ENCODE measurements at regions not wholly inside any gene's neighbourhood (a gene's known extent, or its start where the extent isn't known, plus 50 kb on each side); places are given as distances from the start of the nearest gene placed in this dataset.
"Not testable (repeated sequence)": the region's sequence is repeated elsewhere in the genome, so short reads cannot be mapped to it uniquely, and the experiment has no call there.

DNA sequence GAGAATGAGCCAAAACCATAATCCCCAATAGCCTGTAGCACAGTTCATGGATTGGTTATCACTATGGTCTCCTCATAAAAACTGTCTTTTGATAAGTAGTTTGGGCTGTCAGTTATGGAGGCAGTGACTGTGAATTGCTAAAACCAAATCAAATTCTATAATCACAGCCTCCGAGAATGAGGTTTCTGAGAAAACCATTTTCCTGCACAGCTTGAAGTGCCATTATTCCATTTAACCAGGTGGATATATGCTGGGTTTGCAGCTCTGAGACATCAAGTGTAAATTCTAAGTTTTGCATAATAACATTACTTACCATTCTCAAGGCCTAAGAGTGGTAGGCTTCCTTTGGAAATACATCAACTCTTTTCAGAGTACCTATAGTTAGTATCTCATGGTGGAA lies 485.4 kb downstream of the FRK start:
- in situ Hi-C loops (cut with HindIII; ENCODE audit: low sequenced_read_pairs) = no loop called here

DNA sequence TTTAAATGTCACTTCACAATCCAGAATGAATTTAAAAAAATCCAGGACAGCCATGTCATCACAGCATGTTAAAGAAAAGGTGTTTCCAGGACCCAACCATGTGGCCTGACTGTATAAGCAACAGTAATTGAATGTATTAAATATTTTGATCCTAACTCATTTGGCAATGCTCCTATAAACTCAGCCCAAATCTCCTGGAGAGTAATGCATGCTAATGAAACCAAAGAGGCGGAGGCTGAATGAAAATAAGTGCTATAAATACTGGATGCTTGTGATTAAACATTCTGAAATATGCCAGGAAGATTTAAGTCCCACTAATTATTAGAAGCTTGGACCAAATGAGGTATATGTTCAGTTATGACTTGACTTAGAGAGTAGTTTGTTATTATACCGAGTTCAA lies 486.8 kb downstream of the FRK start:
- in situ Hi-C loops (cut with HindIII; ENCODE audit: low sequenced_read_pairs) = no loop called here

DNA sequence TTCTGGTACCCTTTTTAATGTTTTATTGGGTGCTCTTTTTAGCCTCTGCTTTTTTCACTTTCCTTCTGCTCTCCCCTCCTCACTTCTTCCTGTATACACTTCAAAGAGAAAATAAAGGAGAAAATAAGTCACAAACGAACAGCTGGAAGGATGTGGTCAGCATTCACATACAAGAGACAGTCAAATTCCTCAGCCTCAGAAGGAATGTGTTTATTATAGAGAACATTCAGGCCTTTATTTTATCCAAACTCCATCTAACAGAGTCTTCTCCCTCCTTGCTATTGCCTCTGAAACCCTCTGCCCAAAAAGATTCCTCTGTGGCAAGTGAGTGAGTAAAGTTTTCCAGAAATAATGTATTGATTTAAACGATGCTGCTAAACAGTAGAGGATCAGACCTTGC lies 490.4 kb downstream of the FRK start:
- in situ Hi-C loops (cut with HindIII; ENCODE audit: low sequenced_read_pairs) = no loop called here

DNA sequence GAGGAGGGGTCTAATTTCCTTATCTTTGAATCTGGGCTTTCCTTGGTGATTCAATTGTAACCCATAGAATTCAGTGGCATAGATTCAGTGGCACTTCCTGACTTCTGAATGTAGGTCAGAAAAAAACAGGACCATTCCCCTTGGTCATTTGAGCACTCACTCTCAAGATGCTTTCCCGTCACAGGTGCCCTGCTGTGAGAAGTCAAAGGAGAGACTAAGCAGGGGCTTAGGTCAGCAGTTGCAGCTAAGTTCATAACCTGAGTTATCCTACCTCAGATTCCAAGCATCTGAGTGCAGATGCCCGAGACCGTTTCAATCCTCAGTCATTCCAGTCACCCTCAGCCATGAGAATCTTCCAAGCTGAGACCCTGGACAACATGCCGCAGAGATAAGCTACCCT lies 506.6 kb downstream of the FRK start:
- in situ Hi-C loops (cut with HindIII; ENCODE audit: low sequenced_read_pairs) = no loop called here

DNA sequence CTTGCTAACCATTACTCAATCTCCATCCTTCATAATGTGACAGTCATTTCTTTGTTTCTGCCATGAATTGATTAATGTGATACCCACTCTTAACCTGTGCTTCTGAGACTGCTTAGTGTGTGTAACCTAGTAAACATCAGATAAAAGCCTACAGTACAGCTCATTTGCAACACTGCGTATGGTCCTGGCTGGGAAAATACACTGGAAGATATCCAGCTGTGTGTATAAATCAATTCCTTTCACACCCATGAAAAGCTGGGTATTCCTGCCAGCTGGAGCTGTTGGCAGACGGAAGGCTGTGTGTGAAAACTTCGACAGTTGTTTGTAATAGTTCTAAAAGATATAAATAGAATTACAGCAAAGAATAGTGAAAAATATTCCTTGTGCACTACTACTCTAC lies 509.2 kb downstream of the FRK start:
- in situ Hi-C loops (cut with HindIII; ENCODE audit: low sequenced_read_pairs) = no loop called here

DNA sequence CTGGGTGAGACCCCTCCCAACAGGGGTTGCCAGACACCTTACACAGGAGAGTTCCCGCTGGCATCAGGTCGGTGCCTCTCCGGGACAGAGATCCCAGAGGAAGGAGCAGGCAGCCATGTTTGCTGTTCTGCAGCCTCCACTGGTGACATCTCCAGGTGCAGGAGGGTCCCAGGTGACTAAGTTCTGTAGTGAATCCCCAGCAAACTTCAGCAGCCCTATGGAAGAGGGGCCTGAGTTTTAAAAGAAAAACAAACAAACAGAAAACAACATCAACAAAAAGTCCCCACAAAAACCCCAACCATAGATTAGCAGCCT lies 515.1 kb downstream of the FRK start:
- in situ Hi-C loops (cut with HindIII; ENCODE audit: low sequenced_read_pairs) = no loop called here

DNA sequence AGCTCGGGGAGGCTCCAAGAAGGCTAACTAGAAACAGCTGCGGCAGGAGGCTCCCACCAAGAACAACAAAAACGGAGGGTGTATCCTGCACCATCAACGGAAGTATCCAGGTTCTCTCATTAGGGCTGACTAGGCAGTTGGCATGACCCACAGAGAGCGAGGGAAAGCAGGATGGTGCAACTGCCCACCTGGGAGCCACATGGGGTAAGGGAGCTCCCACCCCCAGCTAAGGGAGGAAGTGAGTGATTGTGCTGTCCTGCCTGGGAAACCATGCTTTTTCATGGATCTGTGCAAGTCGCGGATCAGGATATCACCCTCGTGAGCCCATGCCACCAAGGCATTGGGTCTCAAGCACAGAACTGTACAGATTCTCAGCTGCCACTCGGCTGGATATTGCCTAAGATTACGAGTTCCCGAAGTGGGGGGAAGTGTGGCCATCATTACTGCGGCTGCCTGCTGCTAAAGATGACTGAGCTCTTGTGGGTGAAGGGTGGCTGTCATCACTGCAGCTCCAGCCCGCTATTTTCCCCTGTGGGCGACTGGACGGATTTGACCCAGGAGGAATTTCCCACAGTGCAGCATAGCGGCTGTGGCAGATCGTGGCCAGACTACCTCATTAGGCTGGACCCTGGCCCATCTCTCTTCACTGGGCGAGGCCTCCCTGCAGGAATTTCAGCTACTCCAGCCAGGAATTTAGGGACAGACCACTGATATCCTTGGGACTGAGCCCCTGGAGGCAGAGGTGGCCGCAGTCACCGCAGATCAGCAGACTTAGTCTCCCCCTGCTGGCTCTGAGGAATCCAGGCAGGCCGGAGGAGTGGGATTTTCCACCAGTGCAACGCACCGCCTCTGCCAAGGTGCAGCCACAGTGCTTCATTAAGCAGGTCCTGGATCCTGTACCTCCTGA lies 515.7 kb downstream of the FRK start:
- in situ Hi-C loops (cut with HindIII; ENCODE audit: low sequenced_read_pairs) = no loop called here

DNA sequence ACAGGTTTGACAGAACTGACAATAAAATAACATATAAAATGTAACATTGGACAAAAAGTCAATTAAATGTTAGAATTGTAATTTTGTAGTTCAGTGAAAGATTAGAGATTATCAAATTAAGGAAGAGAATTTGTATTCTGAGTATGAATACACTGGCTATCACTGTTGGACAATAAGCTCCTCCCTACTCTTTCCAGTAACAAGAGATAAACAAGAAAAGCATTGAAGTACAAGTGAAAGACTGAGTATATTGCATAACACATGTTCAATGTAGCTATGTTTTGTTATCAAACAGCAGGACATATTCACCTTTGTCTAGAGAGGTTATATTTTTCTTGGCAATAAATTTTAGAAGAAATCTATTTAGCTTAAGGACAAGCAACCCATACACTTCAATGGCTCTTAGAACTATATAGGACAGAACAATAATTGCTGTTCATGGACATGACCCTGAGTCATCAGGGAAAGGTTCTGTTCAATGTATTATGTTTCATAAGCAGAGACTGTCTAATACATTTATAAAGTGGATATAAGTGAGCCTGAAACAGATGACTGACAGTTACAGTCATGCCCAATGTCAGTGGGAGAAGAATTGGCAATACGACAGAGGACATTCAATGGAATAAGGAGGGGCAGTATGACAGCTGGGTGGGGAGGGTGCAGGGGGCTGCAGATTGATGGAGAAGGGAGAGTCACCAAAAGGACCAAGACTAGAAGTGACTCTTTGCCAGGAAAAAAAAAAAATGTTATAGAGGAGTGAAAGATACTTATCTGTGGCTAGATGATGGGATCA lies 520.4 kb downstream of the FRK start:
- in situ Hi-C loops (cut with HindIII; ENCODE audit: low sequenced_read_pairs) = no loop called here

DNA sequence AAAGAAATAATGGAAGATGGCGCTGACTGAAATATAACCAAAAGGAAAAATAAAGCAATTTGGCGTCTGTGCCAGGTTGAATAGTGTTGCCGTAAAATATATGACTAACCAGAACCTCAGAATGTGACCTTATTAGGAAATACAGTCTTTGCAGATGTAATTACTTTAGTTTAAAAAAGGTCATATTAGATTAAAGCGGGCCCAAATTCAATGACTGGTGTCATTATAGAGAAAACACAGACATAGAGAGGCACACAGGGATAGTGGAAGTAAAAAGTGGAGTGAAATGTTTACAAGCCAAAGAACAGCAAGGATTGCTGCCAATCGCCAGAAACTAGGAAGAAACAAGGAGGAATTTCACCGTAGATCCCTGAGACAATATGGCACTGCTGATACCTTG lies 521.2 kb downstream of the FRK start:
- in situ Hi-C loops (cut with HindIII; ENCODE audit: low sequenced_read_pairs) = no loop called here

DNA sequence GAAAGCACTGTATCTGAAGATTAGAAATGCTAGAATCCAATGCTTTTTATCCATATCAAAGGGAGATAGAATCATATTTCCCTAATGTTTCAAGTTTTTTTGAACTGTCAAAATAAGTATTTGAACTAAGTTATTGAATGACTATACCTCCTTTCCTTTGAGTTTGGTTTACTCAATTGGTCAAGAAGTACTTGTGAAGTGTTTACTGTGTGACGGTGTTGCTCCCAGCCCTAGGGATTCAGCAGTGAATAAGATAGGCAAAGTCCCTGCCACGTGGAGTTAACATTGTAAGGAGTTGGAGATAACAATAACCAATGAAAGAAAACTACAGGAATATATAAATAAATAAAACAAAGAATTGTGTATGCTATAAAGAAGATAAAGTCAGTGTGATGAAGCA lies 535.9 kb downstream of the FRK start:
- in situ Hi-C loops (cut with HindIII; ENCODE audit: low sequenced_read_pairs) = no loop called here

DNA sequence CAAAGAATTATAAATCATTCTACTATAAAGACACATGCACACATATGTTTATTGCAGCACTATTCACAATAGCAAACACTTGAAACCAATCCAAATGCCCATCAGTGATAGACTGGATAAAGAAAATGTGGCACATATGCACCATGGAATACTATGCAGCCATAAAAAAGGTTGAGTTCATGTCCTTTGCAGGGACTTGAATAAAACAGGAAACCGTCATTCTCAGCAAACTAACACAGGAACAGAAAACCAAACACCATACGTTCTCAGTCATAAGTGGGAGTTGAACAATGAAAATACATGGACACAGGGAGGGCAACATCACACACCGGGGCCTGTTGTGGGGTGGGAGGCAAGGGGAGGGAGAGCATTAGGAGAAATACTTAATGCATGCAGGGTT lies 538.9 kb downstream of the FRK start:
- in situ Hi-C loops (cut with HindIII; ENCODE audit: low sequenced_read_pairs) = not testable (repeated sequence)

DNA sequence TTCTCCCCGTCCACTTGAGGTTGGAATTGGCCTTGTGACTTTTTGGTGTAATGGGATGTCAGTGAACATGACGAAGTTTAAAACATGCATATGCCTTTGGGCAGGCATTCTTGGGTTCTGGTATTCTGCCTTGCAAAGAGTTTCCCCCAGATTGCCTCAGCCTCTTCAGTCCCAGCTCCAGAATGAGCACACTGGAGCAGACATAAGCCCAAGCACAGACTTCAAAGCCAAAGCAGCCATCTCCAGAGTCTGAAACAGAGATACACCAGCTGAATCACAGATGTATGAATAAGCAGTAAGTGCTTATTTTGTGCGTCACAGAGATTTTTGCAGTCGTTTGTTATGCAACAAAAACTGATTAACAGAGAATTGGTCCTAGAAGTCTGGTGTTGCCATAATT lies 546.0 kb downstream of the FRK start:
- in situ Hi-C loops (cut with HindIII; ENCODE audit: low sequenced_read_pairs) = no loop called here

DNA sequence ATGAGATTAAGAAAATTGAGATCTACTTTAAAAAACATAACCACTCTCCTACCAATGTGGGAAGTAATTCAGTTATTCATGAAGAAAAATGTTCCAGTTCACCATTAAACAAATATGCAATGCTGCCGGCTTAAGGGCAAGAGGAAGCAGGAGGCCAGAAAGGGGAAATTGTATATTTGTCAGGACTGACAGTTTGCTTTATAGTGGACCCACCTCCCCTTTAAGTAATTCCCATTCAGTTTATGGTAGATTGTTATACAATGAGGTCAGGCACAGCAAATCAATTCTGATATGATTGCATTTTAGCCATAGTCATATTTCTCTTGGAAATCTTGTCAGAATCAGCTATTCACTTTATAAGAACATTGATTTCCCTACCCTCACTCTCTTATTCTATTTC lies 547.8 kb downstream of the FRK start:
- in situ Hi-C loops (cut with HindIII; ENCODE audit: low sequenced_read_pairs) = no loop called here

DNA sequence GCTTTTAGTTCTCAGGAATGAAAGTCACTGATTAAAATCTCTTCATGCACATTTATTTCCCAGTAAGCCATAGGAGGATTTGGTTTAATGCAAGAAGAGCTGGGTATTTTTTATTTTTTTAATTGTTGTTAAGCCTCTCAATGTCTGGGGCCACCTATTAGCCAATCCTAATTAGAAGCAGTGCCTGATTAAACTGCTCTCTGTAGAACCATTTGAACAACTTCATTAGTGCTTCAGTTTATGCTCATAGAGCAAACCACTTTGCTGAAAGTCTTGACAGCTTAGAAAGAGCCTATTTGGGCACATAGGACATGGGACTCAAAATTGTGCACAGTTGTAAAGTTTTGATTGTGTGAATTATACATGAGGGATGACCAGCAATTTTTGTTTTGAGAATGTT lies 548.9 kb downstream of the FRK start:
- in situ Hi-C loops (cut with HindIII; ENCODE audit: low sequenced_read_pairs) = no loop called here

DNA sequence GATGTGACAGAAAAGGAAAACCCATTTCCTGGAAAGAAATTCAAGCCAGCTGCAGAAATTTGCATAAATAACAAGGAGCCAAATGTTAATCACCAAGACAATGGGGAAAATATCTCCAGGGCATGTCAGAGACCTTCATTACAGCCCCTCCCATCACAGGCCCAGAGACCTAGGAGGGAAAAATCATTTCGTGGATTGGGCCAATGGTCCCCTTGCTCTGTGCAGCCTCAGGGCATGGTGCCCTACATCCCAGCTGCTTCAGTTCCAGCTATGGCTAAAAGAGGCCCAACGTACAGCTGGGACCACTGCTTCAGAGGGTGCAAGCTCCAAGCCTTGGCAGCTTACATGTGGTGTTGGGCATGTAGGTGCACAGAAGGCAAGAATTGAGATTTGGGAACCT lies 558.3 kb downstream of the FRK start:
- in situ Hi-C loops (cut with HindIII; ENCODE audit: low sequenced_read_pairs) = not testable (repeated sequence)

DNA sequence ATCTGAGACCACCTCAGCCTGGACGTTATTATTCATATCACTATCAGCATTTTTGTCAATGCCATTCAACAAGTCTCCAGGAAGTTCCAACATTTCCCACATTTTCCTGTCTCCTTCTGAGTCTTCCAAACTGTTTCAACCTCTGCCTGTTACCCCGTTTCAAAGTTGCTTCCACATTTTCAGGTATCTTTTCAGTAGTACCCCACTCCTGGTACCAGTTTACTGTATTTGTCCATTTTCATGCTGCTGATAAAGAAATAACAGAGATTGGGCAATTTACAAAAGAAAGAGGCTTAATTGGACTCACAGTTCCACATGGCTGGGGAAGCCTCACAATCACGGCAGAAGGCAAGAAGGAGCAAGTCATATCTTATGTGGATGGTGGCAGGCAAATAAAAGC lies 565.5 kb downstream of the FRK start:
- in situ Hi-C loops (cut with HindIII; ENCODE audit: low sequenced_read_pairs) = no loop called here

DNA sequence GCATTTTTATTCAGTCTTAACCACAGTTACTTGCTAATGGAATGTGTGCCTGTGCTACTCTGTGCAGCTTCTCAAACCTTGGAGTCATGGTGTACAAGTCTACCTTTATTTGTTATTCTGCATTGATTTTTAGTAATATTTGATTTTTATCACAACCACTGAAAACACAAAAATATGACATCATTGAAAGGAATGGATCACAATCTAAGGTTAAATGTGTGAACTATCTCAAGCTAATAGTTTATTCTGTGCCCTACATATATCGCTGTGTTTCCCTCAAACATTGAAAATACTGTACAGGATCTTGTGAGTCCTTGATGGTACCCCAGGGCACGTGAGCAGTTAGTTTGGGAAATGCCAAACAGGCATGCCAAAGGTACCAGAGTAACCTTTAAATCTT lies 573.4 kb downstream of the FRK start:
- in situ Hi-C loops (cut with HindIII; ENCODE audit: low sequenced_read_pairs) = no loop called here

DNA sequence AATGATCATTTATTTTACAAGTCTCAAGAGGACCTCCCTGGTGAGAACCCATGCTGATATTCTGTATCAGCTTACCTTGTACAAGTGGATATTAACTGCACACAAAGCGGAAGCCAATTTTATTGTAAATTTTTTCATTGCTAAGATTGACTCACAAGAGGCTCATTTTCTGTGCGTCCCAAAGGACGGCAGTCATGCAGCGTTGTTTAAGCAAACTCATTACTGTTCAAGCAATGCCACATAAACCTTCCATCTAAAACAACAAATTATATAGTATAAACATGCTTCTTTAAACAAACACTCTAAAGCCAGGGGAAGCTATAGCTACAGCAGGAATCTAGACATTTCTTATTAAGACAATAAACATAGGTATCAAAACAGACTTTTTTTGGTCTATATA lies 575.3 kb downstream of the FRK start:
- in situ Hi-C loops (cut with HindIII; ENCODE audit: low sequenced_read_pairs) = no loop called here

DNA sequence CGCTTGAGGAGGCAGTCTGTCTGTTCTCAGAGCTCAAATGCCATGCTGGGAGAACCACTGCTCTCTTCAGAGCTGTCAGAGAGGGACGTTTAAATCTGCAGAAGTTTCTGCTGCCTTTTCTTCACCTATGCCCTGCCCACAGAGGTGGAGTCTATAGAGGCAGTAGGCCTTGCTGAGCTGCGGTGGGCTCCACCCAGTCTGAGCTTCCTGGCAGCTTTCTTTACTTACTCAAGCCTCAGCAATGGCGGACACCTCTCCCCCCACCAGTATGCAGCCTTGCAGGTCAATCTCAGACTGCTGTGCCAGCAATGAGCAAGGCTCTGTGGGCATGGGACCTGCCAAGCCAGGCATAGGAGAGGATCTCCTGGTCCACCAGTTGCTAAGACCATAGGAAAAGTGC lies 580.1 kb downstream of the FRK start:
- in situ Hi-C loops (cut with HindIII; ENCODE audit: low sequenced_read_pairs) = not testable (repeated sequence)

DNA sequence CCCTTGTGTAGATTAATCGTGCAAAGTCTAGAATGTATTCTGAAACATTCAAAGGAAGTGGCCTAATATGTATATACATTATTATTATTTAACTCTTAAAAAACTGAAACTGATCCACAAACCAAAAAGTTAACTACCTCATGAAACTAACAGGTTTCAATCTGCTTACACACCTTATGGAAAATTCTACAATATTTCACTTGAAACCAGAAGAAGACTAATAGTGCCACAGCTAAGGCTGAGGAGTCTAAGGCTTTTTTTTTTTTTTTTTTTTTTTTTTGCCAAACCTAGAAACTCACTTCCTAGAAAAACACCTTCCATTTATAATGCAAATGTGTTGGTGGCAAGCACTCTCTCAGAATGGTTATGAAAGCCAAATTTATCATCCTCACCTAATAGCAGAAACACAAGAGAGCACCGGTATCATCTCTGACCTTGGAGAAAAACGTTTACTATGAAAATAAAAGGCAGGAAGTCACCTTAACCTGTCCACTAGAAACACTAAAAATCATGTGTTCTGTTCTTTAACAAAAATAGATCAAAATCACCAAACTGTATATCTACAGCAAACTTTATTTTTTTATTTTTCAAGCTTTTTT lies 586.1 kb downstream of the FRK start:
- in situ Hi-C loops (cut with HindIII; ENCODE audit: low sequenced_read_pairs) = no loop called here

DNA sequence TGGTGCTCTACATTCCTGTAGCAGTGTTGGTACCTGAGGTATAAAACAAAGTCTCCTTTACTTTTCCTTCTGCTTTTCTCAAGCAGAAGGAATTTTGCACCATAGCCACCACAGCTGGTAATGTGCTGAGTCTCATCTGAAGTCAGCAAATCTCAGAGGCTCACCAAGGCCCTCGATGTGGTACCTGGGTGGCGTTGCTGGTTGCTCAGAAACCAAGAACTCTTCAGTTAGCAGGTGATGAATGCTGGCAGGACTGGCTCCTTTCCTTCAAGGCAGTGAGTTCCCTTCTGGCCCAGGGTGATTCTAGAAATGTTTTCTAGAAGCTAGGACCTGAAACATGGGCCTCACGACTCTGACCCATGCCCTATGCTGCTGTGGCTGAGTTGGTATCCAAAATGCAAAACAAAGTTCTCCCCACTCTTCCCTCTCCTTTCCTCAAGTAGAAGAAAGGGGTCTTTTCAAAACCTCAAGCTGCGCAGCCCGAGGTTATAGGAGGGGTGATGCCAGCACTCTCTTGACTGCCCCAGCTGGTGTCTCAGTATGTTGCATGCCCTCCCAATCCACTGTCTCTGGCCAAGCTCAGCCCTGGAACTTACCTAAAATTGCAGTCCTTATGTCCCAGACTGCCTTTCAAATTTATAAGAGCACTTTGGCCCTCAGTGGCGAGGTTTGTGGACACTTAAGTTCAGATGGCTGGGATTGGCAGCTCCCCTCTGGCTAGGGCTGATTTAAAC lies 592.3 kb downstream of the FRK start:
- in situ Hi-C loops (cut with HindIII; ENCODE audit: low sequenced_read_pairs) = no loop called here

All from DLD1 (cell line).